HG03066 (cell line): ENCODE measurements at regions not wholly inside any gene's neighbourhood (a gene's known extent, or its start where the extent isn't known, plus 50 kb on each side); places are given as distances from the start of the nearest gene placed in this dataset.

ENCODE experiments used
- ATAC-seq: cut with Tn5 transposase; IDR thresholded peaks from one replicate; pipeline ENCODE4 v1.9.1; 2021; ENCODE audit warnings: low read depth; ENCODE audit not compliant: unreplicated experiment

DNA sequence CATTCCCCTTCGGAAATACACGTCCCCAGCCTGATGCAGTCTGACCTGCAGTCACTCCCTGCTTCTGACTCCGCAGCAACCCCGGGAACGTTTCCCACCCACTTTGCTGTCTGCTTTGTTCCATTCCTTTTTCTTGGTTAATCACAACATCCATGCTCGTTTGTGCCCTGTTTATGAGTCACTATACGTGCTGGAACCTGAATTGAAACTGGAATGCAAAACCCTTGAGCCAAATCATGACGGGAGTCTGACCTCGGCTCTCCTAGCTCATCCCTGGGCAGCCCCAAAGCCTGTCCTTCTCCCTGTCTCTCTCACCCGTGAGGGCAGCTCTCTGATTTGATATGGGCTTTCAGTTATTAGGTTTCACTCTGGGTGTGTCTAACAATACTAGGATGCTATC lies 57.1 kb upstream of the RNF152 start:
- ATAC-seq, result no peak

DNA sequence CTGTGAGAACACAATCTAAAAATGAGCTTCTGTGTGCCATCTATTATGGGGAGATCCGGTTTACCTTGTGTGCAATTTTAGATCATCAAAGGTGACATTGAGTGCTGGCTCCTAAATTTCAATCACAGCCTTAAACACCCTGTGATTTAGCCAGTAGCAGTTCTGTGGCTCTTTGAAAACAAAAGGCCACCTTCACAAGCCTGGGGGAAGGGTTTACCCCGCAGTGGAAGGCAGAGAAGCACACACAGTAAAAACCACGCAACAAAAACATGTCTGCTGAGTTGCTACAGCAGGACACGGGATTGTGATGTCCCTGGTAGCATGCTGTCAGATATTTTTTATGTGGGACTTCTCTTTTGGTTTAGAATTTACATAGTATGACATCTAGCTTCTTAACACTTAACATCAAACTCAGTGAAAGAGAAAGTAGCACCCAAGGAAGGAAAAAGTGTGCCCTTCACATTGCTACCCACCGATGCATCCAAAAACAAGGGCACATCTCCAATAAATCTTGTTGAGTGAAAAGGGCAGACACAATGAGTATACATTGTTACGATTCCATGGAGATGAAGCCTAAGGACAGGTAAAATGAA lies 56.1 kb upstream of the RNF152 start:
- no peak for ATAC-seq

DNA sequence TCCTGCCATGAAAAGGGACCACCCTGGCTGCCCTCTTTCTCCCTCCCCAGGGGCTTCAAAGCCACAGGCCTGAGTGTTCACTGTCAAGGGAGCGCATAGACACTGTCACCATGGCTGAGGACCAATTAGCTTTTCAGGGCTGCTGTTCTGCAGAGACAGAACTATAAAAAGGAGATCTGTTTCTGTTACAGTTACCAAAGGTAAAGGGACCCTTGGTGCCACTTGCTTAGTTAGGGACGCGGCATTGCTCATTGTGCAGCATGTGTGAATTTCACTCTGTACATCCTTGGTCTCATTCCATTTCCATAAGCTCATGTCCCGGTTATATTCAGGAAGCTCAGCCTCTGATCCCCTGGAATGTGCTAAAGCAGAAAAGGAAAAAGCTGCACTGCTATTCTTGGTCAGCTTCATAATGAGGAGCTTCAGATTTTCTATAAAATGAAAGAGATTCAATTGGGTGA lies 55.5 kb upstream of the RNF152 start:
- ATAC-seq, result no peak

DNA sequence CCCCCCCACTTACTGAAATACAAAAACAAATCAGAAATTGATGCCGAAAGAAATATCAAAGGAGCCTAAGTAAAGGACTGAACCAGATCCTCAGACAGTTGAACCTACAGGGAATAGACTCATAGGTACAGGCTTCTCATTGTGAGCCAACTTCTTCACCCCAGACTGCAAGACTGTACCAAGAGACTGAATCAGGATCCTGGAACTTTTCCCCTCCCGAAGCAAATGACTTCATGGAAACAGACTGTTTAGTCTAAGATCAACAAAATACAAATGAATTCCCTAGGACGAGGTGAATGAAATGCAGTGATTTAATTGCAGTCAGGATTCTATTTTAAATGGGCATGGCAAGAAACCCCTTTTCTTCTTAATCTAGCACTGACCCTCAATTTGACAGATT lies 53.6 kb upstream of the RNF152 start:
- ATAC-seq, result no peak

DNA sequence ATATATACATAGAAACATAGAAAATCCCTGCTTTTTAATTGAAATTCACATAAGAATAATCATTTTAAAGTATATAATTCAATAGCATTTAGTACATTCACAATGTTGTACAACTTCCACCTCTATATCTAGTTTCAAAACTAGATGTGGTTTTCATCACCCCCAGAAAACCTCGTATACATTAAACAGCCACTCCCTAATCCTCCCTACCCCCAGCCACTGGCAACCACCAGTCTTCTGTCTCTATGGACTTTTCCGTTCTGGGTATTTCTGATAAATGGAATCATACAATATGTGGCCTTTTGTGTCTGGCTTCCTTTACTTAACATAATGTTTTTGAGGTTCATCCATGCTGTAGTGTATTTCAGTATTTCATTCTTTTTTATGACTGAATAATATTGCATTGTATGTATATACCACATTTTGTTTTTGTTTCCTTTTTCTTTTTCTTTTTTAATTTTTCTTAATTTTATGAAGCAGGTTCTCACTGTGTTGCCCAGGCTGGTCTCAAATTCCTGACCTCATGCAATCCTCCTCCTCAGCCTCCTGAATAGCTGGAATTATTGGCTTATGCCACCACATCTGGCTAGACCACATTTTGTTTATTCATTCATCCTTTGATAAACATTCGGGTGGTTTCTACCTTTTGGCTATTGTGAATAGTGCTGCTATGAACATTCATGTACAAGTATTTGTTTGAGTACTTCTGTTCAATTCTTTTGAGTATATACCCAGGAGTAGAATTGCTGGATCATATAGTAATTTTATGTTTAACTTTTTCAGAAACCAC lies 50.6 kb upstream of the RNF152 start:
- ATAC-seq, result no peak
